BJ (cell line): ENCODE measurements at regions not wholly inside any gene's neighbourhood (a gene's known extent, or its start where the extent isn't known, plus 50 kb on each side); places are given as distances from the start of the nearest gene placed in this dataset.

Source experiments
- CTCF ChIA-PET: fragments of 350-600 bp; formaldehyde crosslinking; extraction: SDS; loops from one replicate; lab custom pipeline; 2021; ENCODE audit warnings: antibody characterized with exemption, inconsistent platforms; lab: Yijun Ruan, JAX
- POLR2A ChIA-PET: fragments of 300-600 bp; sonication (Branson Sonifier 250); formaldehyde crosslinking; extraction: SDS; loops from one replicate; lab custom pipeline; 2021; ENCODE audit warnings: antibody characterized with exemption; lab: Charles Lee
- DNase-seq: peaks from one replicate; pipeline ENCODE4 v3.0.0-alpha.2; 2011; ENCODE audit warnings: low read depth
- H3K27me3 ChIP-seq: 2 replicates; pipeline ENCODE4 v1.6.0; 2011; ENCODE audit warnings: low read length; ENCODE audit not compliant: control insufficient read depth, insufficient read depth
- H3K36me3 ChIP-seq: 2 replicates; pipeline ENCODE4 v1.5.1; 2011; ENCODE audit warnings: low read length; ENCODE audit not compliant: control insufficient read depth, insufficient read depth
- H3K4me3 ChIP-seq: 2 replicates; pipeline ENCODE4 v1.5.1; 2011; ENCODE audit warnings: low read depth, mild to moderate bottlenecking, control low read depth, low read length
- TF ChIP-seq, protein P1 (sequence below): IDR thresholded peaks from 2 replicates; pipeline ENCODE4 v1.5.1; 2011; ENCODE audit warnings: low read depth, mild to moderate bottlenecking, control low read depth, inconsistent platforms, low read length, moderate library complexity; ENCODE audit not compliant: insufficient read depth

- Histone ChIP-seq H3K27me3 (no peaks in the 10 kb centered on the region), H3K36me3 (no peaks in the 10 kb centered on the region), H3K4me3 (peak overlapping the region; percentile 14)
- ChIA-PET POLR2A (no interaction called here), CTCF (no interaction called here)
- no peak for DNase-seq
- TF ChIP-seq, protein P1, sequence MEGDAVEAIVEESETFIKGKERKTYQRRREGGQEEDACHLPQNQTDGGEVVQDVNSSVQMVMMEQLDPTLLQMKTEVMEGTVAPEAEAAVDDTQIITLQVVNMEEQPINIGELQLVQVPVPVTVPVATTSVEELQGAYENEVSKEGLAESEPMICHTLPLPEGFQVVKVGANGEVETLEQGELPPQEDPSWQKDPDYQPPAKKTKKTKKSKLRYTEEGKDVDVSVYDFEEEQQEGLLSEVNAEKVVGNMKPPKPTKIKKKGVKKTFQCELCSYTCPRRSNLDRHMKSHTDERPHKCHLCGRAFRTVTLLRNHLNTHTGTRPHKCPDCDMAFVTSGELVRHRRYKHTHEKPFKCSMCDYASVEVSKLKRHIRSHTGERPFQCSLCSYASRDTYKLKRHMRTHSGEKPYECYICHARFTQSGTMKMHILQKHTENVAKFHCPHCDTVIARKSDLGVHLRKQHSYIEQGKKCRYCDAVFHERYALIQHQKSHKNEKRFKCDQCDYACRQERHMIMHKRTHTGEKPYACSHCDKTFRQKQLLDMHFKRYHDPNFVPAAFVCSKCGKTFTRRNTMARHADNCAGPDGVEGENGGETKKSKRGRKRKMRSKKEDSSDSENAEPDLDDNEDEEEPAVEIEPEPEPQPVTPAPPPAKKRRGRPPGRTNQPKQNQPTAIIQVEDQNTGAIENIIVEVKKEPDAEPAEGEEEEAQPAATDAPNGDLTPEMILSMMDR: no peak
Observed at GRCh38 chr6:122048570-122048969, 350.9 kb upstream of the HSF2 start.

DNA sequence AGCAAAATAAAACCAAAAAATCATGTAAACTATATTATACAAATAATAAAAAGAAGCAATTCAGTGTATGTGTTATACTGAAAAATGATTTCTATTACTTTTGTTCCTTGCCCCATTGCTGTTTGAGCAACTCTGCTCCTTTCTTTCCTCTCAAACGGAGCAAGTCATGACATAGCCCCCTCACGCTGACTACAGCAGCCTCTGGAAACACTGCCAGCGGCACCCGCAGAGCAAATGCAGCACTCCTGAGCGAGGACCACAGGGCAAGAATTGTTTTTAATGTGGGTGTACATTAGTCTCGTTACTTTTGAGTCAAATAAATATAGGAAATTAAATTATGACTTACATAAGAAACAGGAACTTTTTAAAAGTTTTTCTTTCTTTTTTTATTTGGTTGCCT, 350.1 kb upstream of the HSF2 start:
- ChIA-PET CTCF (interaction anchor here (0.6 kb wide), 1 partner anchor 11 kb away, joined by 3 read pairs; no protein-coding TSS in a partner anchor), POLR2A (no interaction called here)
- Histone ChIP-seq H3K4me3 (peak overlapping the region; percentile 23), H3K36me3 (no peaks in the 10 kb centered on the region), H3K27me3 (no peaks in the 10 kb centered on the region)
- DNase-seq: no peak
- TF ChIP-seq, protein P1: no peak

DNA sequence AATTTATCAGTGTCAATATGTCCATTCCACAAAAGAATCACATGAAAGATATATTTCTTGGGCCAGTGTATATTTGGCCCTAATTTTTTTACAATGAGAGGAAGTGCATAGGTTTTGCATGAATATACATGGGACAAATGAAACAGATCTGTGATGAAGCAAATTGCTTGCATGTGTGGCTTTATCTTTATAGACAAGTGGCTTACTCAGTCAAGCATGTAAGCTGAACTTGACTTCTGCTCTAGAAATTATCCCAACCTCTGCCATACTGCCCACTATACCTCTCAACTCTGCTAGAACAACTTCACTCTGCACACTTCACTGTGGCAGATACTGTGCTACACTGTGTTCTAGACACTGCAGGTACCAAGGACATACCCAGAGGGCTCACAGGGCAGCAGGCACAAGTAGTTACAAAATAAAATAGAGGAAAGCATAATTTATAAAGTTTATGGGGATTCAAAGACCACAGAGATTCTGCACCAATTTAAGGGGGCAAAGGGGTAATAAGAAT, 349.2 kb upstream of the HSF2 start:
- Histone ChIP-seq H3K36me3 (no peaks in the 10 kb centered on the region), H3K4me3 (no peak overlapping the region), H3K27me3 (no peaks in the 10 kb centered on the region)
- TF ChIP-seq, protein P1: no peak
- ChIA-PET POLR2A (no interaction called here), CTCF (no interaction called here)
- DNase-seq: no peak

GRCh38 chr6:122052346-122052900, 347.0 kb upstream of the HSF2 start:
- Histone ChIP-seq H3K27me3 (no peaks in the 10 kb centered on the region), H3K36me3 (no peaks in the 10 kb centered on the region), H3K4me3 (no peak overlapping the region)
- ChIA-PET POLR2A (interaction anchor here (0.6 to 0.9 kb wide), 2 partner anchors 10 to 240 kb away, joined by 4 to 6 read pairs; no protein-coding TSS in a partner anchor), CTCF (interaction anchor here (0.6 kb wide), 1 partner anchor 9 kb away, joined by 3 read pairs; no protein-coding TSS in a partner anchor)
- no peak for DNase-seq
- TF ChIP-seq, protein P1: no peak

DNA sequence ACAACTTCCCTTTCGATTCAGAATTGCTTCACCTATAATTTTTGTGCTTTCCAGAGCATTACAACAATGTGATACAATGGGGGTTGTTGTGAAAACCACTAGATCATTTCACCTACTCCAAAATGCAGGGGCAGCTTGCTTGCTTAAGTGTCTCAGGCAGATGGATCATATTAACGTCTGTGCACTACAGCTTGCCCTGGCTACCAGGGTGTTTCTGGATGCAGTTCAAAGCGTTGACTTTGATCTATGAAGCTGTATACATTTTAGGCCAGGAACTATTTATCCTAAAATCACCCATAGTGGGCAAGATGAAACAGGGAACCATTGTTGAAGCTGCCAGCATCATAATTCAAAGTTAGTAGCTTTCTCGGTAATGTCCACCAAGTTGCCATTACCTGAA, 339.5 kb upstream of the HSF2 start:
- TF ChIP-seq, protein P1: no peak
- H3K27me3 ChIP-seq: no peaks in the 10 kb centered on the region
- DNase-seq: no peak
- H3K4me3 ChIP-seq: no peak overlapping the region
- ChIA-PET CTCF (interaction anchor here (0.6 to 1.0 kb wide), 2 partner anchors 11 to 26 kb away, joined by 3 read pairs; no protein-coding TSS in a partner anchor), POLR2A (no interaction called here)
- no peaks in the 10 kb centered on the region for H3K36me3 ChIP-seq
